ENCODE measurements at regions not wholly inside any gene's neighbourhood (a gene's known extent, or its start where the extent isn't known, plus 50 kb on each side); places are given as distances from the start of the nearest gene placed in this dataset.

- no peaks in the 10 kb centered on the region for H3K4me1 ChIP-seq (replicated peaks in 1 of 2)
- no peak overlapping the region for H3K4me3 ChIP-seq
- no peak for DNase-seq
- H3K27me3 ChIP-seq = no peaks in the 10 kb centered on the region
- H3K27ac ChIP-seq = no peak overlapping the region
- no peaks in the 10 kb centered on the region for H3K36me3 ChIP-seq (replicated peaks in 1 of 2)
- 74 to 82% (median 80%) methylated on average over 3 of the region's 3 CpGs for WGBS, 4 donors
- intact Hi-C loops (cut with DNase I) = no loop called here
- no peaks in the 10 kb centered on the region for H3K9me3 ChIP-seq (replicated peaks in 1 of 3)
- TF ChIP-seq, protein P1, sequence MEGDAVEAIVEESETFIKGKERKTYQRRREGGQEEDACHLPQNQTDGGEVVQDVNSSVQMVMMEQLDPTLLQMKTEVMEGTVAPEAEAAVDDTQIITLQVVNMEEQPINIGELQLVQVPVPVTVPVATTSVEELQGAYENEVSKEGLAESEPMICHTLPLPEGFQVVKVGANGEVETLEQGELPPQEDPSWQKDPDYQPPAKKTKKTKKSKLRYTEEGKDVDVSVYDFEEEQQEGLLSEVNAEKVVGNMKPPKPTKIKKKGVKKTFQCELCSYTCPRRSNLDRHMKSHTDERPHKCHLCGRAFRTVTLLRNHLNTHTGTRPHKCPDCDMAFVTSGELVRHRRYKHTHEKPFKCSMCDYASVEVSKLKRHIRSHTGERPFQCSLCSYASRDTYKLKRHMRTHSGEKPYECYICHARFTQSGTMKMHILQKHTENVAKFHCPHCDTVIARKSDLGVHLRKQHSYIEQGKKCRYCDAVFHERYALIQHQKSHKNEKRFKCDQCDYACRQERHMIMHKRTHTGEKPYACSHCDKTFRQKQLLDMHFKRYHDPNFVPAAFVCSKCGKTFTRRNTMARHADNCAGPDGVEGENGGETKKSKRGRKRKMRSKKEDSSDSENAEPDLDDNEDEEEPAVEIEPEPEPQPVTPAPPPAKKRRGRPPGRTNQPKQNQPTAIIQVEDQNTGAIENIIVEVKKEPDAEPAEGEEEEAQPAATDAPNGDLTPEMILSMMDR (IDR thresholded peaks at IDR 0.05) = no peak
- TF ChIP-seq POLR2A (IDR thresholded peaks at IDR 0.05) = no peak
Observed at GRCh38 chr6:140105241-140105640, 730.8 kb upstream of the CITED2 start.

GRCh38 chr6:140101818-140102217 is 727.4 kb upstream of the CITED2 start:
- no peak for DNase-seq
- no peaks in the 10 kb centered on the region for H3K27me3 ChIP-seq
- H3K9me3 ChIP-seq (replicated peaks in 1 of 3) = no peaks in the 10 kb centered on the region
- no peak overlapping the region for H3K27ac ChIP-seq
- no peaks in the 10 kb centered on the region for H3K4me1 ChIP-seq (replicated peaks in 1 of 2)
- TF ChIP-seq, protein P1 (IDR thresholded peaks at IDR 0.05) = no peak
- no peak for TF ChIP-seq POLR2A (IDR thresholded peaks at IDR 0.05)
- intact Hi-C loops (cut with DNase I) = no loop called here
- no peaks in the 10 kb centered on the region for H3K36me3 ChIP-seq (replicated peaks in 1 of 2)
- no peak overlapping the region for H3K4me3 ChIP-seq

GRCh38 chr6:140101367-140101766 is 726.9 kb upstream of the CITED2 start:
- no peak for DNase-seq

DNA sequence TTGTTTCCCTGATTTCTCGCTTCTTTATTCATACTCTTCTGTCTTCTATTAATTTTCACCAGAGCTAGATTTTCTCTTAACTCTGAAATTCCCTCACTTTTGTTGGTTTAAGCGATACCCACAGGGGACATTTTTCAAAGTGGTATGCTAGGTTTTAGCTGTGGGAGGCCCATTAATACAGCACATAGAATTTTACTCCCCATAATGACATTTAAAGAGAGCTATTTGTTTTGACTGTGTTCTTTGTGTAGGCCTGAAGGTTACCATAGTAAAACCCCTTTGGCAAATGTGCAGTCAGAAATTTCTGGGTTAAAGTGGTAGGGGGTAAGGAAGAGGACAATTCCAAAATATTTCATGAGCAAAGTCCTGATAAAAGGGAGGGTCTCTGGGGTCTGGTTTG is 721.1 kb upstream of the CITED2 start:
- TF ChIP-seq, protein P1 (IDR thresholded peaks at IDR 0.05) = no peak
- TF ChIP-seq POLR2A (IDR thresholded peaks at IDR 0.05) = no peak
- intact Hi-C loops (cut with DNase I) = no loop called here
- WGBS, 4 donors = 93 to 98% (median 93%) methylated on average over 2 of the region's 2 CpGs
- Histone ChIP-seq H3K27ac (no peak overlapping the region), H3K9me3 (replicated peaks in 1 of 3) (no peaks in the 10 kb centered on the region), H3K36me3 (replicated peaks in 1 of 2) (no peaks in the 10 kb centered on the region), H3K4me3 (no peak overlapping the region), H3K4me1 (replicated peaks in 1 of 2) (no peaks in the 10 kb centered on the region), H3K27me3 (no peaks in the 10 kb centered on the region)
- no peak for DNase-seq

More at GRCh38 chr6:140101367-140101766, 726.9 kb upstream of the CITED2 start:
- no peaks in the 10 kb centered on the region for H3K9me3 ChIP-seq (replicated peaks in 1 of 3)
- intact Hi-C loops (cut with DNase I) = no loop called here
- no peaks in the 10 kb centered on the region for H3K27me3 ChIP-seq
- 91 to 97% (median 94%) methylated on average over 3 of the region's 3 CpGs for WGBS, 4 donors
- H3K36me3 ChIP-seq (replicated peaks in 1 of 2) = no peaks in the 10 kb centered on the region
- no peak overlapping the region for H3K4me3 ChIP-seq
- TF ChIP-seq, protein P1 (IDR thresholded peaks at IDR 0.05) = no peak
- no peak for TF ChIP-seq POLR2A (IDR thresholded peaks at IDR 0.05)
- no peaks in the 10 kb centered on the region for H3K4me1 ChIP-seq (replicated peaks in 1 of 2)
- no peak overlapping the region for H3K27ac ChIP-seq
